Liver (tissue), 8 donors: ENCODE measurements at regions not wholly inside any gene's neighbourhood (a gene's known extent, or its start where the extent isn't known, plus 50 kb on each side); places are given as distances from the start of the nearest gene placed in this dataset.

Experiments used
- DNase-seq: peaks from one replicate; pipeline ENCODE4 v3.0.0-alpha.2; 2017; ENCODE audit warnings: low spot score
- H3K27ac ChIP-seq, 2 donors: one replicate each; pipeline ENCODE4 v1.7.0; 2013; ENCODE audit warnings: inconsistent platforms in 2 of 2, low read length in 2 of 2, control low read depth in 1 of 2, low read depth in 1 of 2, mild to moderate bottlenecking in 1 of 2
- H3K27me3 ChIP-seq, 4 donors: one replicate each; pipeline versions ENCODE4 v1.6.1 to v1.7.0; 2013; ENCODE audit warnings: low read length in 3 of 4, inconsistent platforms in 1 of 4, mild to moderate bottlenecking in 1 of 4, moderate library complexity in 1 of 4; ENCODE audit not compliant: control insufficient read depth in 4 of 4, insufficient read depth in 4 of 4
- H3K36me3 ChIP-seq, 4 donors: one replicate each; pipeline versions ENCODE4 v1.6.1 to v1.7.0; 2013; ENCODE audit warnings: low read length in 3 of 4, mild to moderate bottlenecking in 3 of 4, low read depth in 1 of 4, moderate library complexity in 1 of 4; ENCODE audit not compliant: control insufficient read depth in 4 of 4, insufficient read depth in 3 of 4
- H3K4me1 ChIP-seq, 4 donors: one replicate each; pipeline versions ENCODE4 v1.6.1 to v1.7.0; 2013; ENCODE audit warnings: low read length in 3 of 4, mild to moderate bottlenecking in 3 of 4, moderate library complexity in 1 of 4; ENCODE audit not compliant: control insufficient read depth in 4 of 4, insufficient read depth in 4 of 4
- H3K4me3 ChIP-seq, 3 donors: one replicate each; pipeline versions ENCODE4 v1.6.1 to v1.7.0; 2013; ENCODE audit warnings: low read length in 3 of 3, control low read depth in 1 of 3, low read depth in 1 of 3, mild to moderate bottlenecking in 1 of 3
- H3K9ac ChIP-seq, 2 donors: one replicate each; pipeline ENCODE4 v1.7.0; 2013; ENCODE audit warnings: low read length in 2 of 2, mild to moderate bottlenecking in 2 of 2, moderate library complexity in 2 of 2, control low read depth in 1 of 2, low read depth in 1 of 2
- H3K9me3 ChIP-seq, 4 donors: one replicate each; pipeline versions ENCODE4 v1.6.1 to v1.7.0; 2013; ENCODE audit warnings: low read length in 3 of 4; ENCODE audit not compliant: control insufficient read depth in 4 of 4
- ATF3 ChIP-seq: IDR thresholded peaks from 2 replicates; pipeline ENCODE4 v1.6.1; 2016; ENCODE audit warnings: antibody characterized with exemption
- CTCF ChIP-seq: fragments of 150-350 bp; IDR thresholded peaks from 2 replicates; pipeline ENCODE4 v1.5.1; 2017; ENCODE audit warnings: improper control_type of control experiment, low read depth, low read length; ENCODE audit not compliant: missing input control
- EGR1 ChIP-seq, 2 donors: IDR thresholded peaks; 2 replicates each; pipeline ENCODE4 v1.6.1; 2016 to 2018; ENCODE audit warnings: antibody characterized with exemption in 2 of 2, low read depth in 2 of 2
- FOXA1 ChIP-seq: IDR thresholded peaks from 2 replicates; pipeline ENCODE4 v1.6.1; 2016; ENCODE audit warnings: antibody characterized with exemption
- FOXA2 ChIP-seq: IDR thresholded peaks from 2 replicates; pipeline ENCODE4 v1.6.1; 2016; ENCODE audit warnings: antibody characterized with exemption
- GABPA ChIP-seq, 2 donors: IDR thresholded peaks in 1 of 2; conservative IDR thresholded peaks in 1 of 2; 2 replicates each; pipeline ENCODE4 v1.6.1; 2016; ENCODE audit warnings: antibody characterized with exemption in 2 of 2, mild to moderate bottlenecking in 1 of 2, moderate library complexity in 1 of 2
- HNF4A ChIP-seq, 2 donors: conservative IDR thresholded peaks; 2 replicates each; pipeline ENCODE4 v1.6.1; 2016; ENCODE audit warnings: antibody characterized with exemption in 2 of 2, mild to moderate bottlenecking in 2 of 2
- HNF4G ChIP-seq: IDR thresholded peaks from 2 replicates; pipeline ENCODE4 v1.6.1; 2016; ENCODE audit warnings: antibody characterized with exemption
- JUND ChIP-seq, 2 donors: IDR thresholded peaks; 2 replicates each; pipeline ENCODE4 v1.6.1; 2016; ENCODE audit warnings: antibody characterized with exemption in 2 of 2
- MAX ChIP-seq: IDR thresholded peaks from 2 replicates; pipeline ENCODE4 v1.6.1; 2016; ENCODE audit warnings: antibody characterized with exemption
- NR2F2 ChIP-seq: IDR thresholded peaks from 2 replicates; pipeline ENCODE4 v1.6.1; 2016; ENCODE audit warnings: antibody characterized with exemption
- RAD21 ChIP-seq, 2 donors: IDR thresholded peaks; 2 replicates each; pipeline ENCODE4 v1.6.1; 2016; ENCODE audit warnings: antibody characterized with exemption in 2 of 2, mild to moderate bottlenecking in 2 of 2
- REST ChIP-seq: IDR thresholded peaks from 2 replicates; pipeline ENCODE4 v1.6.1; 2016; ENCODE audit warnings: antibody characterized with exemption, mild to moderate bottlenecking
- RXRA ChIP-seq, 2 donors: IDR thresholded peaks; 2 replicates each; pipeline ENCODE4 v1.6.1; 2017 to 2018; ENCODE audit warnings: antibody characterized with exemption in 2 of 2, mild to moderate bottlenecking in 1 of 2
- TAF1 ChIP-seq: conservative IDR thresholded peaks from 2 replicates; pipeline ENCODE4 v1.6.1; 2016; ENCODE audit warnings: antibody characterized with exemption, mild to moderate bottlenecking
- ZBTB33 ChIP-seq: IDR thresholded peaks from 2 replicates; pipeline ENCODE4 v1.6.1; 2016; ENCODE audit warnings: antibody characterized with exemption
- WGBS: extraction: QIAGEN DNeasy Blood & Tissue Kit; methylation state at CpG from one replicate; pipeline ENCODE4 v1.1.7; 2013; 5-methylcytosine and 5-hydroxymethylcytosine counted together
- donor health status: healthy.
- donor health status: healthy.
- donor health status: healthy.
- donor health status: healthy.
- donor health status: healthy.

GRCh38 chr4:160143574-160143973 lies 1040.7 kb downstream of the RAPGEF2 start:
- H3K27me3 ChIP-seq, result no peaks in the 10 kb centered on the region
- WGBS, result 68% methylated on average over 3 of the region's 3 CpGs
- no peak overlapping the region for H3K27ac ChIP-seq
- H3K9me3 ChIP-seq, result no peaks in the 10 kb centered on the region
- no peak for TF ChIP-seq TAF1
- TF ChIP-seq ATF3, result no peak
- no peak for TF ChIP-seq FOXA1
- TF ChIP-seq MAX, result no peak
- no peak for TF ChIP-seq REST
- no peak for TF ChIP-seq NR2F2
- TF ChIP-seq RAD21 (IDR thresholded peaks at IDR 0.05), result no peak
- TF ChIP-seq JUND (IDR thresholded peaks at IDR 0.05), result no peak
- TF ChIP-seq GABPA (IDR thresholded peaks at IDR 0.05 in 1 of 2, conservative IDR thresholded peaks at IDR 0.05 in 1 of 2), result no peak
- TF ChIP-seq HNF4G, result no peak
- no peak for TF ChIP-seq EGR1 (IDR thresholded peaks at IDR 0.05; ENCODE audit: low read depth in 2 of 2)
- no peak for TF ChIP-seq CTCF
- TF ChIP-seq HNF4A (conservative IDR thresholded peaks at IDR 0.05), result no peak
- no peak for DNase-seq
- H3K9ac ChIP-seq, result no peak overlapping the region
- H3K4me3 ChIP-seq, result no peak overlapping the region
- H3K36me3 ChIP-seq, result no peaks in the 10 kb centered on the region
- H3K4me1 ChIP-seq, result no peaks in the 10 kb centered on the region

GRCh38 chr4:160159457-160159856 lies 1056.6 kb downstream of the RAPGEF2 start:
- H3K4me1 ChIP-seq, result no peaks in the 10 kb centered on the region
- WGBS, result 87% methylated on average over 15 of the region's 15 CpGs
- TF ChIP-seq TAF1 (no peak), RXRA (IDR thresholded peaks at IDR 0.05) (no peak), FOXA2 (no peak), ZBTB33 (no peak), JUND (IDR thresholded peaks at IDR 0.05) (no peak), RAD21 (IDR thresholded peaks at IDR 0.05) (no peak), ATF3 (no peak), GABPA (IDR thresholded peaks at IDR 0.05 in 1 of 2, conservative IDR thresholded peaks at IDR 0.05 in 1 of 2) (no peak), CTCF (no peak), NR2F2 (no peak), HNF4G (no peak), EGR1 (IDR thresholded peaks at IDR 0.05; ENCODE audit: low read depth in 2 of 2) (no peak), FOXA1 (no peak)
- no peaks in the 10 kb centered on the region for H3K27me3 ChIP-seq
- no peak overlapping the region for H3K27ac ChIP-seq
- peaks cover 0 to 5% (median 0%) of the 10 kb centered on the region in 4 donors for H3K9me3 ChIP-seq
- H3K9ac ChIP-seq, result no peak overlapping the region
- H3K36me3 ChIP-seq, result no peaks in the 10 kb centered on the region
- no peak for DNase-seq
- no peak overlapping the region for H3K4me3 ChIP-seq
